Endothelial cell of hepatic sinusoid (primary cell): ENCODE measurements at regions not wholly inside any gene's neighbourhood (a gene's known extent, or its start where the extent isn't known, plus 50 kb on each side); places are given as distances from the start of the nearest gene placed in this dataset.

Experiments used
- in situ Hi-C: cut with HindIII; loops from 2 replicates; pipeline ENCODE4 v1.10.0; 2017; ENCODE audit warnings: low sequenced_read_pairs

- in situ Hi-C loops = no loop called here
These were observed 397.2 kb upstream of the FANCL start for GRCh38 chr2:58638256-58638805.

GRCh38 chr2:58636872-58637271, 395.7 kb upstream of the FANCL start:
- in situ Hi-C loops = no loop called here

DNA sequence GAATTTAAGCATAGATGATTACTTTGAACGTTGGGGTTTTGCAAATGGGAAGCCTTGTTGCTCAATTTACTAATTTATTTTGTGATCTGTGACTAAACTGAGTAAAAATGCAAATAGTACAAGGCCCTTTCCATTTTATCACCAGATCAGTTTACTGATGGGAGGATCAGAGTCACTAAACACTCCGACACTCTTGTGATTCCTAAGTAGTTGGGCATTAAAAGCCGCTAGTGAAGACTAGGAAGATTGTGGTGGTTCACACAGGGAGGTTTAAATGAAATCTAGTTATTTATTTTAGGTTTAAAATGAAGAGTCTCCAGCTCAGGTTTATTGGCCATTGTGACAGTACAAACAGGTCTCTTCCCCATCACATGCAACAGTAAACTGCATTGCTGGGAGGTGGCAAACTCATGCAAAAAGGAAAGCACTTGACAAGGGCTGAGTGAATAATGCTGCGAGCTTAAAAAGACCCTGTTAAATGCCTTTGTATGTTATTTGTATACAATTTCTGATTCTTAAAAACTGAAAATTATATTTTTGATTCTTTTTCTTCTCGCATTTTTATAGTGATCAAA, 394.8 kb upstream of the FANCL start:
- in situ Hi-C loops = no loop called here

GRCh38 chr2:58634653-58635370, 393.7 kb upstream of the FANCL start:
- in situ Hi-C loops = no loop called here

- in situ Hi-C loops = no loop called here
These were observed 392.7 kb upstream of the FANCL start for GRCh38 chr2:58633613-58634365.

DNA sequence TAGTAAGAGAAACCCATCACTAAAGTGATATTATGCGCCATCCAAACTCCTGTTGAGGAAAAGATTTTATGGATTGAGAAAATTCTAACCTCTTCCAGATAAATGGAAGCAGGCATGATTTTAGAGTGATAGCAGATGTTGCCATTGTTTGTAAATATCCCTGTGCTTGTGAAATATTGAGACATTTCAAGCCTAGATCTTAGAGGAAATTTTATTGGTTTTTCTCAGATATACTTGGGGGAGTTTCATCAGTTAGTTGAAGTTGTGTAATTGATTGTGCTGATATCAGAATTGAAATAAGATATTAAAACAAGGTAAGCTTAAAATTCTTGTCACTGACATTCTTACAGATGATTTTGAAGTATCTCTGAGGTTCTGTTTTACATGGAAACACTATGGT, 390.9 kb upstream of the FANCL start:
- in situ Hi-C loops = no loop called here

GRCh38 chr2:58629545-58630119, 388.5 kb upstream of the FANCL start:
- in situ Hi-C loops = no loop called here

DNA sequence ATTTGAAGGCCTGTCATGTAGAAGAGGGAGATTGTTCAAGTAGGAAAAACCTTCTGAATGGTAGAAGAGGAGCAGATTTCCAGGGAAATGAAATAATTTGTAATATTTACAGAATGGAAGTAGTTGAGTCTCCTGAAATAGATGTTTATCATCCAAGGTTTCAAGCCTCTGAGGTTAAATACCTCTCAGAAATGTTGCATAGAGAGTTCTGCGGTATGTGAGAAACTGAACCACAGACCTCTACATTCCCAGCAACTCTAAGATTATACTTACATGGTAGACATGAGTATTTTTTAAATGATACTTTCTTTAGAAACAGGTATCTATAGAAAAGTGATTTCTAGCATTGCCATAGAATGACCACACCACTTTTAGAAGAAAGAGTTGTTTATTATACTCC, 379.8 kb upstream of the FANCL start:
- in situ Hi-C loops = no loop called here

DNA sequence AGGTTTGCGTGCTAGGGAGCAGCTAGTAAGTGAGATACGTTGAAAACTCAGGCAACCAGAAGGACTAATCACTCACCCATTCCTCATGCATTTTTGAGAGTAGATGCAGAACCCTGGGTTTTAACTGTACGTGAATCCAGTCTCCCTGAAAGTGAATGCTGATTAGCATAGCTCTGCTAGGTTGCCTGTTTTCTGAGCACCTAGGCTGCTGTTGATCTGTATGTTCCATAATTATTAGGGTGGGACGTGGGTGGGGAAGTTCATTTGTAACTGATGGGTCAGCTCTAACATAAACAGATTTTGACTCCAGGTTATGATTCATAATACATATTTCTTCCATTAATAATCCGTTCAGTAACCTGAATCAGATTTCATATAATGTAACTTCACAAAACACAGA, 379.0 kb upstream of the FANCL start:
- in situ Hi-C loops = no loop called here

- in situ Hi-C loops = no loop called here
These were observed 375.8 kb upstream of the FANCL start for GRCh38 chr2:58616961-58617360.

- in situ Hi-C loops = loop anchor here (5.0 kb wide), 2 partner anchors 37 to 38 kb away; no protein-coding TSS in a partner anchor
These were observed 373.1 kb upstream of the FANCL start for GRCh38 chr2:58614219-58614618.

GRCh38 chr2:58612973-58613372, 371.8 kb upstream of the FANCL start:
- in situ Hi-C loops = loop anchor here (5.0 kb wide), 2 partner anchors 36 to 39 kb away; no protein-coding TSS in a partner anchor

- in situ Hi-C loops = no loop called here
These were observed 368.2 kb upstream of the FANCL start for GRCh38 chr2:58609326-58609725.

DNA sequence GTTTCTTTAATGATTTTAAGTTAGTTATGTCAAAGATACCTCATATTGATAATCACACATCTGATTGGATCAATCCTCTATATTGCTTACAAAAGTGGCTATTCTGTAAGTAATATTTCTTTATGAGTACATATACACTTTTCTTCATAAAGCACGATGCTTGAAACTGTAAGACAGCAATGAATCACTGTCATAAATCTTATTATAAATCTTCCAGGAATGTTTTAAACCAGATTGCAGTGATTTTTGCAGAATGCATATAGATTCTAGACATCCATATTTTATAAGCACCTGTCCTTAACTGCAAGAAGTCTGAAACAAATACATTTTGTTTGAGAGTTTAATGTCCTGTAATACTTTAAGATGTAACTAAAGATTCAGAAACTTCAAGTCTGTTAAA, 367.0 kb upstream of the FANCL start:
- in situ Hi-C loops = no loop called here

DNA sequence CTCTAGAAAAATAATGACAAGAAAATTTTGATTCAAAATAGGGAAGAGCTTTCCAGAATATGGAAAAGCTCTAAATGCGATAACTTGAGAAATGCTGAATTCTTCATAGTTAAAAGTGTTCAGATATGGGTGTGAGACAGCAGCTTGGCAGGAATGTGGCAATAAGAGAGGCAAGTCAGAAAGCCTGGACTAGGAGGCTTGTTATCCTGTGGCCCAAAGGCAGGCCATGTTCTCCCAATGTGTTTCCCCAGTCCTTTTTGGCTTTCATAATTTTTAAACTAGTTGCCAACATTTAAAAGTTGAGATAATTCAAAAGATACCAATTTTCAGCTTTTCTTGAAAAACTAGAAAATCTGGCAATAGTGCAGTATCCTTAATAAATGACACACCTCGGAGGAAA, 366.3 kb upstream of the FANCL start:
- in situ Hi-C loops = no loop called here

GRCh38 chr2:58606799-58607198, 365.7 kb upstream of the FANCL start:
- in situ Hi-C loops = no loop called here

DNA sequence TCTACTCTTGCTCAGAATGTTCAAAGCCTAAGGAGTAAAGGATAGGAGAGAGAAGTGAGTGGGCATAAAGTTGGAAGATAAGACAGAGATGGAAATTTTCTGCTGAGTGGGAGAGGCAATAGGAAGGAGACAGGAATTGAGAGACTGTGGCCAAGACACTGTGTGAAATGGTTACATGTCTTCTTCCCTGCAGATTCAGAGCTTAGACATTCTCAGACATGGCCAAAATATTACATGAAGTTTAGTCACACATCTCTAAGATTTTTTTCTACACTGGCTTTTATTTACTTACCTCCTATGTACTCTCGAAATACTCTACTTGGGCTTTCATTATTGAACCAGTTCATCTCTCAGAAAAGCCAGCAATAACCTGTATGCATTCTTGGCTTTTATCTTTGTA, 363.0 kb upstream of the FANCL start:
- in situ Hi-C loops = no loop called here

DNA sequence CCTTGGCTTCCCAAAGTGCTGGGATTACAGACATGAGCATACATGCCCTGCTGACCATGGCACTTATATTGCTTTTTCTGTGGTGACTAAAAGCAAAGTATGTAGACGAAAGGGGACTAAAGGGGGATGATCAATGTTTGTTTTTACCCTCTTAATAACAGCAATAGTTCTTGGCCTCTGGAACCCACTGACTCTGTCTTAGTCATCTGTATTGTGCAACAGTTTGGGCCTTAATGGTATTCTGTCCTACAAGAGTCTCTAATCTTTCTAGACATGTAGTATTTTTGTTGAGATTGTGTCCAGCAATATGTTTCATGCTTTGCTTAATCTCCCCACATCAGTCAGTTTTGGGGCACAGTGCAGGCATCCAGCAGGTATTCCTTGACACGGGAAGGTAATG, 359.9 kb upstream of the FANCL start:
- in situ Hi-C loops = no loop called here

- in situ Hi-C loops = no loop called here
These were observed 357.0 kb upstream of the FANCL start for GRCh38 chr2:58598171-58598570.

DNA sequence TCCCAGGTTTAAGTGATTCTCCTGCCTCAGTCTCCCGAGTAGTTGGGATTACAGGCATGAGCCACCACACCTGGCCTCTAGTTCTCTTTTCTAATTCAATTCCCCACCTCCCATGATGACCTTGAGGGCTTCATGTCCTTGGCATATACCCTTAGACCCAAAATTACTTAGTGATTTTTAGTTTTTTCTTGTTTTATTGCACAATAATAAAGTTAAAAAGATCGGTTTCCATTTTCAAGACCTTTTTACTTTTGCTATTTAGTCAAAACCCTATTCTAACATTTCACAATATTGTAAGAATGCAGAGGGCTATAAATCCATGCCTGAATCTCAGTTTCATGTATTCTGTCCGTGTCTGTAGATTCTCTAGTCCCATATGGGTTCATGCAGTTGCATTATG, 354.6 kb upstream of the FANCL start:
- in situ Hi-C loops = no loop called here

GRCh38 chr2:58594762-58595161, 353.6 kb upstream of the FANCL start:
- in situ Hi-C loops = no loop called here
